ENCODE measurements at regions not wholly inside any gene's neighbourhood (a gene's known extent, or its start where the extent isn't known, plus 50 kb on each side); places are given as distances from the start of the nearest gene placed in this dataset.
A peak's percentile ranks its signal among the peaks of the same experiment; 100 is the strongest.

GRCh38 chr2:168343586-168343985 is 96.2 kb upstream of the STK39 start:
- no peaks in the 10 kb centered on the region for H3K27me3 ChIP-seq (replicated peaks; ENCODE audit: insufficient read depth)
- H3F3A ChIP-seq (ENCODE audit: insufficient read depth), result 0 out of 2 replicates have a peak, but pooled peaks cover 7% of the 10 kb centered on the region
- H3K9me2 ChIP-seq (ENCODE audit: insufficient read depth), result no peaks in the 10 kb centered on the region
- no peaks in the 10 kb centered on the region for H4K20me1 ChIP-seq (ENCODE audit: insufficient read depth)
- H3K4me1 ChIP-seq (ENCODE audit: insufficient read depth), result peaks cover 13% of the 10 kb centered on the region
- no peak for TF ChIP-seq EZH2phosphoT487 (IDR thresholded peaks at IDR 0.05; ENCODE audit: insufficient read depth, low read depth)
- TF ChIP-seq EZH2 (IDR thresholded peaks at IDR 0.05; ENCODE audit: insufficient read depth, poor library complexity, severe bottlenecking), result no peak
- peak overlapping the region; percentile 72 for H2AFZ ChIP-seq
- H3K4me2 ChIP-seq (ENCODE audit: unreplicated experiment), result peak overlapping the region; percentile 55
- H3K4me3 ChIP-seq, result no peak overlapping the region
- peak; percentile 80 for DNase-seq
- H3K79me2 ChIP-seq (ENCODE audit: insufficient read depth), result no peaks in the 10 kb centered on the region
- 0 out of 2 replicates have a peak overlapping the region, but pooled peaks have one; percentile 16 for H3K27ac ChIP-seq
- in situ Hi-C loops (cut with MboI), result loop anchor here (10.0 to 25.0 kb wide), 2 partner anchors 361 to 569 kb away; partner anchors contain the start of gene G6PC2
- H3K9me3 ChIP-seq (ENCODE audit: low read depth), result no peaks in the 10 kb centered on the region
- 55 to 60% methylated on average over 5 of the region's 5 CpGs for WGBS, 2 experiments (ENCODE audit: low coverage in 1 of 2, low lambda C conversion rate in 2 of 2, missing lambda C conversion rate in 2 of 2)
- no peaks in the 10 kb centered on the region for H3K36me3 ChIP-seq (ENCODE audit: low read depth)
- H3K9ac ChIP-seq, result no peak overlapping the region

GRCh38 chr2:168344706-168345105 is 97.3 kb upstream of the STK39 start:
- no peaks in the 10 kb centered on the region for H3K9me2 ChIP-seq (ENCODE audit: insufficient read depth)
- no peaks in the 10 kb centered on the region for H3K79me2 ChIP-seq (ENCODE audit: insufficient read depth)
- H2AFZ ChIP-seq, result no peak overlapping the region
- H3K4me3 ChIP-seq, result no peak overlapping the region
- TF ChIP-seq EZH2 (IDR thresholded peaks at IDR 0.05; ENCODE audit: insufficient read depth, poor library complexity, severe bottlenecking) (no peak), EZH2phosphoT487 (IDR thresholded peaks at IDR 0.05; ENCODE audit: insufficient read depth, low read depth) (no peak)
- no peaks in the 10 kb centered on the region for H3K27me3 ChIP-seq (replicated peaks; ENCODE audit: insufficient read depth)
- DNase-seq, result no peak
- H4K20me1 ChIP-seq (ENCODE audit: insufficient read depth), result no peaks in the 10 kb centered on the region
- 0 out of 2 replicates have a peak, but pooled peaks cover 7% of the 10 kb centered on the region for H3F3A ChIP-seq (ENCODE audit: insufficient read depth)
- 64 to 68% methylated on average over 5 of the region's 5 CpGs for WGBS, 2 experiments (ENCODE audit: low coverage in 1 of 2, low lambda C conversion rate in 2 of 2, missing lambda C conversion rate in 2 of 2)
- no peaks in the 10 kb centered on the region for H3K36me3 ChIP-seq (ENCODE audit: low read depth)
- in situ Hi-C loops (cut with MboI), result loop anchor here (5.0 to 25.0 kb wide), 3 partner anchors 360 to 568 kb away; partner anchors contain the start of gene G6PC2
- no peaks in the 10 kb centered on the region for H3K9me3 ChIP-seq (ENCODE audit: low read depth)
- no peak overlapping the region for H3K9ac ChIP-seq
- peaks cover 13% of the 10 kb centered on the region for H3K4me1 ChIP-seq (ENCODE audit: insufficient read depth)
- no peak overlapping the region for H3K4me2 ChIP-seq (ENCODE audit: unreplicated experiment)
- H3K27ac ChIP-seq, result no peak overlapping the region

GRCh38 chr2:168345601-168346000 is 98.2 kb upstream of the STK39 start:
- H3K36me3 ChIP-seq (ENCODE audit: low read depth), result no peaks in the 10 kb centered on the region
- no peaks in the 10 kb centered on the region for H3K79me2 ChIP-seq (ENCODE audit: insufficient read depth)
- no peak overlapping the region for H2AFZ ChIP-seq
- H3K9ac ChIP-seq, result no peak overlapping the region
- no peak overlapping the region for H3K27ac ChIP-seq
- no peak overlapping the region for H3K4me2 ChIP-seq (ENCODE audit: unreplicated experiment)
- in situ Hi-C loops (cut with MboI), result loop anchor here (5.0 to 25.0 kb wide), 3 partner anchors 359 to 567 kb away; partner anchors contain the start of gene G6PC2
- no peaks in the 10 kb centered on the region for H3K9me3 ChIP-seq (ENCODE audit: low read depth)
- TF ChIP-seq EZH2 (IDR thresholded peaks at IDR 0.05; ENCODE audit: insufficient read depth, poor library complexity, severe bottlenecking) (no peak), EZH2phosphoT487 (IDR thresholded peaks at IDR 0.05; ENCODE audit: insufficient read depth, low read depth) (no peak)
- H3K4me1 ChIP-seq (ENCODE audit: insufficient read depth), result peaks cover 13% of the 10 kb centered on the region
- H4K20me1 ChIP-seq (ENCODE audit: insufficient read depth), result no peaks in the 10 kb centered on the region
- H3K9me2 ChIP-seq (ENCODE audit: insufficient read depth), result no peaks in the 10 kb centered on the region
- whole genome bisulfite sequencing, 2 experiments (ENCODE audit: low coverage in 1 of 2, low lambda C conversion rate in 2 of 2, missing lambda C conversion rate in 2 of 2), result 55 to 56% methylated on average over 3 of the region's 3 CpGs
- no peaks in the 10 kb centered on the region for H3K27me3 ChIP-seq (replicated peaks; ENCODE audit: insufficient read depth)
- DNase-seq, result no peak
- 0 out of 2 replicates have a peak, but pooled peaks cover 7% of the 10 kb centered on the region for H3F3A ChIP-seq (ENCODE audit: insufficient read depth)
- H3K4me3 ChIP-seq, result no peak overlapping the region

- no peaks in the 10 kb centered on the region for H3K9me3 ChIP-seq (ENCODE audit: low read depth)
- peak overlapping the region; percentile 61 for H3K4me2 ChIP-seq (ENCODE audit: unreplicated experiment)
- DNase-seq, result peak; percentile 85
- H3K27ac ChIP-seq, result no peak overlapping the region
- no peaks in the 10 kb centered on the region for H3K9me2 ChIP-seq (ENCODE audit: insufficient read depth)
- H3K79me2 ChIP-seq (ENCODE audit: insufficient read depth), result no peaks in the 10 kb centered on the region
- 20 to 21% methylated on average over 13 of the region's 13 CpGs for WGBS, 2 experiments (ENCODE audit: low coverage in 1 of 2, low lambda C conversion rate in 2 of 2, missing lambda C conversion rate in 2 of 2)
- H3K4me1 ChIP-seq (ENCODE audit: insufficient read depth), result peaks cover 13% of the 10 kb centered on the region
- H3K36me3 ChIP-seq (ENCODE audit: low read depth), result no peaks in the 10 kb centered on the region
- TF ChIP-seq EZH2 (IDR thresholded peaks at IDR 0.05; ENCODE audit: insufficient read depth, poor library complexity, severe bottlenecking) (no peak), EZH2phosphoT487 (IDR thresholded peaks at IDR 0.05; ENCODE audit: insufficient read depth, low read depth) (no peak)
- no peaks in the 10 kb centered on the region for H3K27me3 ChIP-seq (replicated peaks; ENCODE audit: insufficient read depth)
- 0 out of 2 replicates have a peak, but pooled peaks cover 7% of the 10 kb centered on the region for H3F3A ChIP-seq (ENCODE audit: insufficient read depth)
- H4K20me1 ChIP-seq (ENCODE audit: insufficient read depth), result no peaks in the 10 kb centered on the region
- H2AFZ ChIP-seq, result peak overlapping the region; percentile 89
- in situ Hi-C loops (cut with MboI), result loop anchor here (5.0 to 25.0 kb wide), 3 partner anchors 358 to 565 kb away; partner anchors contain the start of gene G6PC2
- peak overlapping the region; percentile 70 for H3K9ac ChIP-seq
- H3K4me3 ChIP-seq, result peak overlapping the region; percentile 75
Measured at GRCh38 chr2:168346725-168347477, 99.5 kb upstream of the STK39 start.
